BE2C (cell line): ENCODE measurements at regions not wholly inside any gene's neighbourhood (a gene's known extent, or its start where the extent isn't known, plus 50 kb on each side); places are given as distances from the start of the nearest gene placed in this dataset.
A peak's percentile ranks its signal among the peaks of the same experiment; 100 is the strongest.
"Not testable (repeated sequence)": the region's sequence is repeated elsewhere in the genome, so short reads cannot be mapped to it uniquely, and the experiment has no call there.

Experiments used
- DNase-seq: peaks from one replicate; pipeline ENCODE4 v3.0.0-alpha.2; 2020
- H3K27me3 ChIP-seq: fragments of 250-450 bp; sonication (Bioruptor Pico); 2 replicates; pipeline ENCODE4 v1.5.1; 2020; ENCODE audit warnings: mild to moderate bottlenecking
- H3K36me3 ChIP-seq: fragments of 250-450 bp; sonication (Bioruptor Pico); 2 replicates; pipeline ENCODE4 v1.5.1; 2020; ENCODE audit warnings: mild to moderate bottlenecking
- H3K4me1 ChIP-seq: fragments of 250-450 bp; sonication (Bioruptor Pico); 2 replicates; pipeline ENCODE4 v1.5.1; 2020
- H3K4me3 ChIP-seq: 2 replicates; pipeline ENCODE4 v1.5.1; 2011; ENCODE audit warnings: low read depth, low read length
- H3K9me3 ChIP-seq: fragments of 250-450 bp; sonication (Bioruptor Pico); 2 replicates; pipeline ENCODE4 v1.5.1; 2020
- TF ChIP-seq, protein P1 (sequence below): IDR thresholded peaks from 2 replicates; pipeline ENCODE4 v1.5.1; 2012; ENCODE audit warnings: mild to moderate bottlenecking, low read depth, low read length

DNA sequence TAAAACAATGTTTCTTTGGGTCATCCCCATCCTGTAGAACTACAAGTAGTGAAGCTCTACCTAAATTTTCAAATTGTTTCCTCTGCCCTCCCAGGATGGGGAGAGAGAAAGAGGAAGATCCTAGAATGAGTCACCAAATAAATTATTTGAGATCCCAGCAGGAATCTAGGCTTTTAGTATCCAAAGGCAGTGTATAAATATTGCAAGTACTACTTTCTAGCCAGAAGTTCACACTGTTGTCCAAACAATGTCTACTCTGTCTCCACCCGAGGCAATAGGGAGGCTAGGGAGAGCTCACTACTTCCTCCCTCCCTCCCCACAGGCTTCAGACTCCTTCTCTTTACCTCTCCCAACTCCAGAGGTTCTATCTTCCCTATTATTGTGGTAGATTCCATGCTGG lies 362.8 kb downstream of the MRPS30 start:
- no peaks in the 10 kb centered on the region for H3K9me3 ChIP-seq
- H3K27me3 ChIP-seq: no peaks in the 10 kb centered on the region
- H3K36me3 ChIP-seq: no peaks in the 10 kb centered on the region
- no peak for DNase-seq
- TF ChIP-seq, protein P1, sequence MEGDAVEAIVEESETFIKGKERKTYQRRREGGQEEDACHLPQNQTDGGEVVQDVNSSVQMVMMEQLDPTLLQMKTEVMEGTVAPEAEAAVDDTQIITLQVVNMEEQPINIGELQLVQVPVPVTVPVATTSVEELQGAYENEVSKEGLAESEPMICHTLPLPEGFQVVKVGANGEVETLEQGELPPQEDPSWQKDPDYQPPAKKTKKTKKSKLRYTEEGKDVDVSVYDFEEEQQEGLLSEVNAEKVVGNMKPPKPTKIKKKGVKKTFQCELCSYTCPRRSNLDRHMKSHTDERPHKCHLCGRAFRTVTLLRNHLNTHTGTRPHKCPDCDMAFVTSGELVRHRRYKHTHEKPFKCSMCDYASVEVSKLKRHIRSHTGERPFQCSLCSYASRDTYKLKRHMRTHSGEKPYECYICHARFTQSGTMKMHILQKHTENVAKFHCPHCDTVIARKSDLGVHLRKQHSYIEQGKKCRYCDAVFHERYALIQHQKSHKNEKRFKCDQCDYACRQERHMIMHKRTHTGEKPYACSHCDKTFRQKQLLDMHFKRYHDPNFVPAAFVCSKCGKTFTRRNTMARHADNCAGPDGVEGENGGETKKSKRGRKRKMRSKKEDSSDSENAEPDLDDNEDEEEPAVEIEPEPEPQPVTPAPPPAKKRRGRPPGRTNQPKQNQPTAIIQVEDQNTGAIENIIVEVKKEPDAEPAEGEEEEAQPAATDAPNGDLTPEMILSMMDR: no peak
- H3K4me3 ChIP-seq: no peak overlapping the region
- no peaks in the 10 kb centered on the region for H3K4me1 ChIP-seq

DNA sequence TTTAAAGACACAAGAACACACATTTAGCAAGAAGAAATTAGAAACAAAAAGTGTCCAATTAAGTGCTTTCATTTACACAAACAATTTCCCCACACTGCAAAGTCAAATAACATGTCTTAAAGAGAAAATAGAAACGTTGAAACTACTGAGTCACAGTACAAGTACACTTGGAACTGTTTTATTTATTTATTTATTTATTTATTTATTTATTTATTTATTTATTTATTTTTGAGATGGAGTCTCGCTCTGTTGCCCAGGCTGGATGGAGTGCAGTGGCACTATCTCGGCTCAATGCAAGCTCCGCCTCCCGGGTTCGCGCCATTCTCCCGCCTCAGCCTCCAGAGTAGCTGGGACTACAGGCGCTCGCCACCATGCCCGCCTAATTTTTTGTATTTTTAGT lies 363.9 kb downstream of the MRPS30 start:
- not testable (repeated sequence) for H3K36me3 ChIP-seq, H3K4me1 ChIP-seq, H3K9me3 ChIP-seq, DNase-seq, H3K27me3 ChIP-seq, H3K4me3 ChIP-seq

DNA sequence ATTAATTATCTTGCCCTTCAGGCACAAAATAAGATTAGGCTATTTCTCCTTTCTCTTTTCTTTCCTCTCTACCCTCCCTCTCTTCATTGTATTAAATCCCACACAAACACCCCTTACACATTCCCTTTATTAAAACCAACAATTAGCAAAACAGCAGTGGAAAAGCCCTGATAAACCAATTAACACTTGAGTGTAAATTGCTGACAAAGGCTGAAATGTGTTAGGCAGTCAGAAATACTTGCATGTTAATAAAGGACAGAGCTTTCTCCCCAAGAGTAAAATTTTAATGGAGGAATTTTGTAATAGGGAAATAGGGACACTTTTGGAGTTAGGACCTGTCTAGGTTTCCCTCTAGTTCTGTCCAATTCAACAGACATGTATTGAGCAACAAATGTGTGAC lies 370.9 kb downstream of the MRPS30 start:
- no peaks in the 10 kb centered on the region for H3K27me3 ChIP-seq
- H3K9me3 ChIP-seq: no peaks in the 10 kb centered on the region
- H3K4me3 ChIP-seq: no peak overlapping the region
- DNase-seq: no peak
- H3K36me3 ChIP-seq: no peaks in the 10 kb centered on the region
- TF ChIP-seq, protein P1: no peak
- peaks cover 30% of the 10 kb centered on the region for H3K4me1 ChIP-seq

DNA sequence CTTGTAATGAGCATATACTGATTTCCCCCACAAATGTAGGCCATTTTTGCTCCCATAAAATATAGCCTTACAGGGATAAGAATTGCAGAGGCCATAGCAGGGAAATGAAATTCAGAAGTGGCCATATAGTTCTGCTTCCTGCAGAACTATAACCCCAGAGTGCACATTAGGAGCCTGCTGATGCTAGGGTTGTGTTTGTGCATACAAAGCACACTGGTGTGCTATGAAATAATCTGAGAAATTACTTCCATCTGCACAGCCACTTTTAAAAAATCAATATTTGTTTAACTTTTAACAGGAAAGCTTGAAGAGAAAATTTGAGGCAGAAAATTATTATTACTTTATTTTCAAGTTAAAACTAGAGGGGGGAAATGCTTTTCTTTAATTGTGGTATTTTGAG lies 380.3 kb downstream of the MRPS30 start:
- Histone ChIP-seq H3K27me3 (no peaks in the 10 kb centered on the region), H3K9me3 (no peaks in the 10 kb centered on the region), H3K4me1 (peaks cover 26% of the 10 kb centered on the region), H3K4me3 (no peak overlapping the region), H3K36me3 (no peaks in the 10 kb centered on the region)
- TF ChIP-seq, protein P1: no peak
- DNase-seq: no peak

DNA sequence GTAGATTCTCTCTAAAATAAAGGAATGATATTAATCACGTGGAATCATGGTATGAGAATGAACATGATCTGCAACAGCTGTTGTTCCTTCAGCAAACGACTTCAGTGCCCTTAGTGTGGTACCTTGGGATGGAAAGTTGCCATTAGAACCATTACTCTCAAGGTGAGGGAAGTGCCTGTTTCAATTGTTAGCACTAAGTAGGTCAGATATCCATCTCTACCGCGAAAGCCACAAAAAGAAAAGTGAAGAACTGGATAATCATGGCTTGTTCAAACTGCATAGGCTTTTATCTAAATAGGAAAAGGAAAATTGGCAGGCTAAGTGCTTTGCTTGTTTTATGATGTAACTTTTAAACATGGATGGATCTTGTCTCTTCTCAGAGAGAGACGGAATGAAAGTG lies 380.7 kb downstream of the MRPS30 start:
- H3K27me3 ChIP-seq: no peaks in the 10 kb centered on the region
- no peaks in the 10 kb centered on the region for H3K9me3 ChIP-seq
- no peak overlapping the region for H3K4me3 ChIP-seq
- DNase-seq: peak; percentile 24
- peaks cover 23% of the 10 kb centered on the region for H3K4me1 ChIP-seq
- no peaks in the 10 kb centered on the region for H3K36me3 ChIP-seq
- TF ChIP-seq, protein P1: no peak

DNA sequence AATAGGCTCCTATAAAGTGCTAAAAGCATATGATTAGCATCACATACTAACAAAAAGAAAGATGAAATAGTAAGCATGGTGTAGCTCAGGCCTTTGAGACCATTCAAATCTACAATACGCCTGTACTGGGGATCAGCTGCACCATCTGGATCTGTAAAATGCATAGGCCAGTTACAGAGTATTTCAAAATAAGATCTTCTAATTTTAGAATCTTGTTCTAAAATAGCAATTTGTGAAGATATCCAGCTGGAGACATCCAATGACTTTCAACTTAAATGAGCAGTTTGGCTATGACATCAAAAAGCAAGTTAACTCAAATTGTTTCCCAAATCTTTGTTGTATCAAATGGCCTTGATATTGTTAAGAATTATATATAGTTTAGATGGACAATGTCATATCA lies 386.3 kb downstream of the MRPS30 start:
- Histone ChIP-seq H3K4me3 (no peak overlapping the region), H3K27me3 (no peaks in the 10 kb centered on the region)
- TF ChIP-seq, protein P1: no peak

More for the DNA sequence above, 386.3 kb downstream of the MRPS30 start:
- H3K36me3 ChIP-seq: no peaks in the 10 kb centered on the region
- H3K9me3 ChIP-seq: no peaks in the 10 kb centered on the region
- H3K4me1 ChIP-seq: peaks cover 2% of the 10 kb centered on the region
- DNase-seq: no peak
